ENCODE measurements at regions not wholly inside any gene's neighbourhood (a gene's known extent, or its start where the extent isn't known, plus 50 kb on each side); places are given as distances from the start of the nearest gene placed in this dataset.

DNA sequence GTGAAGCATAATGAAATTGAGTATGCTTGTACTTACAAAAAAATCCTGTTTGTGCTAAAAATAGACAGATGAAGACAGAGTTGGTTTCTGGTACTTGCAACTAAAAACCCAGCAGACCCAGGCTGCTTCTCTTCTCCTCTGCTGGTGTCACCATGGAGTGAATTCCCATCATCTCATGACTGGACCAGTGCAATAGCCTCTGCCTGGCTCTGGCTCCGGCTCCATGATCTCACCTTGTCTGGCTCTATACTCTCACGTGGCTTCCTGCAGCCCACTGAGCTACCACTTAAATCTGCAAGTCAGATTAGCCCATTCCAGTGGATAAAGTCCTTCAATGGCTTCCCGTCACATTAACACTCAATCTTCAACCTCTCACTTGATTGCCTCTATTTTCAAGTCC is 129.2 kb upstream of the CADPS start:
- Histone ChIP-seq H3K36me3 (no peaks in the 10 kb centered on the region), H3K9me3 (no peaks in the 10 kb centered on the region), H3K4me3 (no peak overlapping the region), H3K27me3 (no peaks in the 10 kb centered on the region), H3K4me1 (no peaks in the 10 kb centered on the region), H3K27ac (no peak overlapping the region)
- TF ChIP-seq, protein P1, sequence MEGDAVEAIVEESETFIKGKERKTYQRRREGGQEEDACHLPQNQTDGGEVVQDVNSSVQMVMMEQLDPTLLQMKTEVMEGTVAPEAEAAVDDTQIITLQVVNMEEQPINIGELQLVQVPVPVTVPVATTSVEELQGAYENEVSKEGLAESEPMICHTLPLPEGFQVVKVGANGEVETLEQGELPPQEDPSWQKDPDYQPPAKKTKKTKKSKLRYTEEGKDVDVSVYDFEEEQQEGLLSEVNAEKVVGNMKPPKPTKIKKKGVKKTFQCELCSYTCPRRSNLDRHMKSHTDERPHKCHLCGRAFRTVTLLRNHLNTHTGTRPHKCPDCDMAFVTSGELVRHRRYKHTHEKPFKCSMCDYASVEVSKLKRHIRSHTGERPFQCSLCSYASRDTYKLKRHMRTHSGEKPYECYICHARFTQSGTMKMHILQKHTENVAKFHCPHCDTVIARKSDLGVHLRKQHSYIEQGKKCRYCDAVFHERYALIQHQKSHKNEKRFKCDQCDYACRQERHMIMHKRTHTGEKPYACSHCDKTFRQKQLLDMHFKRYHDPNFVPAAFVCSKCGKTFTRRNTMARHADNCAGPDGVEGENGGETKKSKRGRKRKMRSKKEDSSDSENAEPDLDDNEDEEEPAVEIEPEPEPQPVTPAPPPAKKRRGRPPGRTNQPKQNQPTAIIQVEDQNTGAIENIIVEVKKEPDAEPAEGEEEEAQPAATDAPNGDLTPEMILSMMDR (IDR thresholded peaks at IDR 0.05), result no peak
- intact Hi-C loops (cut with DNase I), result no loop called here
- no peak for DNase-seq (ENCODE audit: low spot score in 2 of 2)

DNA sequence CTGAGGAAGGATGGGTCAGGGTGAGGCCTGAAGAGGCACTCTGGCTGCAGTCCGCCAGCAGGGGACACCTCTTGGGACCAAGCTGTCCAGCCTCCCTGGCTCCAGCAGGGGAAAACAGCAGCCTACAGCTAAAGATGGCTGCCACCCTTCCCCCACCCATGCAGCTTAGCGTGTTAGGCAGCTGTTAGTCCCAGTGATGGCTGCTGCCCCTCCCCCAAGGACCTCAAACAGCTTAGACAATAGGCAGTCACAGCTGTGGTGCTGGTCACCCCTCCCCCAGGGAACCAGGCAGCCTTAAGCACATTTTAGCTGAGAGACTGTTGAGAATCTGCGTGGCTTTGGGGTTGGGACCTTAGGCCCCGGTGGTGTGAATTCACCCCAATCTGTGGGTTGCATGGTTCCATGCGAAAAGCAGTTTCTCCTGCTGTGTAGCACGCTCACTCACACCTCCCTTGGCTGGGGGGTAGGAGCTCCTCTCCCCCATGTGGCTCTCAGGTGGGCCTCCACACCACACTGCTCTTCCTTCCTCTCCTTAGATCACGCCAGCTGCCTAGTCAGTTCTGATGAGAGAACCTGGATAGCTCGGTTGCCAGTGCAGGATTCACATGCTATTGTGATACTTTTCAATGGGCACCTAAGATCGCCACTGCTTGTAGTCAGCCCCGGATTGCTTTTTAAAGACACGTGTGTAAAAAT is 140.5 kb upstream of the CADPS start:
- Histone ChIP-seq H3K36me3 (no peaks in the 10 kb centered on the region), H3K4me1 (no peaks in the 10 kb centered on the region), H3K9me3 (no peaks in the 10 kb centered on the region), H3K4me3 (no peak overlapping the region), H3K27ac (no peak overlapping the region), H3K27me3 (no peaks in the 10 kb centered on the region)
- no peak for DNase-seq (ENCODE audit: low spot score in 2 of 2)
- intact Hi-C loops (cut with DNase I), result no loop called here
- TF ChIP-seq, protein P1 (IDR thresholded peaks at IDR 0.05), result no peak

DNA sequence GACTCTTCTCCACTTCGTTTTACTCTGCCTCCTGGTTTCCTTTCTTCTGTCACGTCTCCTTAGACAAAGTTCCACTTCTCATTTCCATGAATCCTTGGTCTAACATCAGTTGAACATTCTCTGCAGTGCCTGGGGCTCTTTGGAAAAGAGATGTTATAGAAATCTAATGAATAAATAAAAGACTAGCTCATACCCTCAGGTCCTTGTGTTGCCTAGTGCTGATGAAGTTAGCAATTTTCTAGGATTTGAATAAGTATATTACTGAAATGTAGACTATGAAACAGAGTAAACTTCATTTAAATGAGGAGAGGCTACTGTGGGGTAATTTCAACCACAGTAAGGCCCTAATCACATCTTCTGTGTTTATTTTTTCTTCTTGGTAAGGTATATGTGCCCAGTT is 146.9 kb upstream of the CADPS start:
- intact Hi-C loops (cut with DNase I), result no loop called here
- no peak overlapping the region for H3K27ac ChIP-seq
- no peak overlapping the region for H3K4me3 ChIP-seq
- H3K9me3 ChIP-seq, result no peaks in the 10 kb centered on the region
- DNase-seq (ENCODE audit: low spot score in 2 of 2), result no peak
- H3K36me3 ChIP-seq, result no peaks in the 10 kb centered on the region
- TF ChIP-seq, protein P1 (IDR thresholded peaks at IDR 0.05), result no peak
- H3K4me1 ChIP-seq, result no peaks in the 10 kb centered on the region
- no peaks in the 10 kb centered on the region for H3K27me3 ChIP-seq

DNA sequence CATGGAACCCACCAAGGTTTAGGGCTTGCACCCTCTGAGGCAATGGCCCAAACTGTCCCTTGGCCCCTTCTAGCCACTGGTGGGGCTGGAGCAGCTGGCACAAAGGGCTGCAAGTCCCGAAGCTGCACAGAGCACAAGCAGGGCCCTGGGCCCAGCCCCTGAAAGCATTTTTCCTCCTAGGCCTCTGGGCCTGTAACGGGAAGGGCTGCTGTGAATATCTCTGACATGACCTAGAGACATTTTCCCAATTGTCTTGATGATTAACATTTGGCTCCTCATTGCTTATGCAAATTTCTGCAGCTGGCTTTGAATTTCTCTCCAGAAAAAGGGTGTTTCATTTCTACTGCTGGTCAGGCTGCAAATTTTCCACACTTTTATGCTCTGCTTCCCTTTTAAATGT is 151.5 kb upstream of the CADPS start:
- TF ChIP-seq, protein P1 (IDR thresholded peaks at IDR 0.05), result no peak
- intact Hi-C loops (cut with DNase I), result no loop called here
- H3K9me3 ChIP-seq, result no peaks in the 10 kb centered on the region
- H3K4me1 ChIP-seq, result no peaks in the 10 kb centered on the region
- no peaks in the 10 kb centered on the region for H3K36me3 ChIP-seq
- no peak overlapping the region for H3K27ac ChIP-seq
- no peak overlapping the region for H3K4me3 ChIP-seq
- no peaks in the 10 kb centered on the region for H3K27me3 ChIP-seq
- DNase-seq (ENCODE audit: low spot score in 2 of 2), result no peak

DNA sequence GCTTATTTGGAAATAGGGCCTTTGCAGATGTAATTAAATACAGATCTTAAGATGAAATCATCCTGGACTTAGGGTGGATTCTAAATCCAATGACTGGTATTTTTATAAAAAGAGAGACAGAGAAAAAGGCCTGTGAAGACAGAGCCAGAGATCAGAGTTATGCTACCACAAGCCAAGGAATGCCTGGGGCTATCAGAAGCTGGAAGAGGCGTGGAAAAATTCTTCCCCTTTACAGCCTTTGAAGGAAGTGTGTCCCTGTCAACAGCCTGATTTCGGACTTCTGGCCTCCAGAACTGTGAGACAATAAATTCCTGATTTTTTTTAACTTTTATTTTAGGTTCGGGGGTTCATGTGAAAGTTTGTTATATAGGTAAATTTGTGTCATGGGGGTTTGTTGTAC is 154.1 kb upstream of the CADPS start:
- Histone ChIP-seq H3K36me3 (no peaks in the 10 kb centered on the region), H3K27ac (no peak overlapping the region), H3K4me1 (no peaks in the 10 kb centered on the region), H3K4me3 (no peak overlapping the region), H3K27me3 (no peaks in the 10 kb centered on the region), H3K9me3 (no peaks in the 10 kb centered on the region)
- intact Hi-C loops (cut with DNase I), result no loop called here
- TF ChIP-seq, protein P1 (IDR thresholded peaks at IDR 0.05), result no peak
- DNase-seq (ENCODE audit: low spot score in 2 of 2), result no peak

DNA sequence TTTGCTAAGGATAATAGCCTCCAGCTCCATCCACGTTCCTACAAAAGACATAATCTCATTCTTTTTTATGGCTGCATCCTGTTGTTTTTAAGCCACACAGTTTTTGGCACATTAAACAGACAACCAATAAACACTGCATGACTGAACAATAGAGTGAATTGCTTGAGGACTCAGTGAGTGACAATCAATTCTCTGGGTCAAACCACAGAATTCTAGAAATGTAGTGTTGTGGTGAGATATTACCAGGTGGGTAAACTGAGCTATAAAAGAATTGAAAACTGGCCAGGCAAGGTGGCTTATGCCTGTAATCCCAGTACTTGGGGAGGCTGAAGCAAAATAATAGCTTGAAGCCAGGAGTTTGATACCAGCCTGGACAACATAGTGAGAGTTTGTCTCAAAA is 154.7 kb upstream of the CADPS start:
- intact Hi-C loops (cut with DNase I), result no loop called here
- TF ChIP-seq, protein P1 (IDR thresholded peaks at IDR 0.05), result no peak
- H3K4me3 ChIP-seq, result no peak overlapping the region
- H3K27ac ChIP-seq, result no peak overlapping the region
- H3K4me1 ChIP-seq, result no peaks in the 10 kb centered on the region
- no peaks in the 10 kb centered on the region for H3K9me3 ChIP-seq
- H3K27me3 ChIP-seq, result no peaks in the 10 kb centered on the region
- no peaks in the 10 kb centered on the region for H3K36me3 ChIP-seq
- no peak for DNase-seq (ENCODE audit: low spot score in 2 of 2)
